Panc1 (cell line): ENCODE measurements at regions not wholly inside any gene's neighbourhood (a gene's known extent, or its start where the extent isn't known, plus 50 kb on each side); places are given as distances from the start of the nearest gene placed in this dataset.

Source experiments
- ATAC-seq: fragments of 200-7000 bp; cut with Tn5 transposase; 2 replicates; pipeline ENCODE4 v1.9.1; 2020; ENCODE audit warnings: mild to moderate bottlenecking, moderate library complexity
- BruUV-seq: library from RNA; stranded (reverse); fragments of 400-500 nt; replicated peaks from 2 replicates; lab custom pipeline; 2021; lab: Mats Ljungman, UMichigan
- CTCF ChIA-PET: fragments of 300-600 bp; sonication (Branson Sonifier 250); formaldehyde crosslinking; loops from one replicate; lab custom pipeline; 2022; ENCODE audit warnings: antibody characterized with exemption; lab: Charles Lee
- POLR2A ChIA-PET: fragments of 300-600 bp; sonication (Branson Sonifier 250); formaldehyde crosslinking; loops from one replicate; lab custom pipeline; 2022; ENCODE audit warnings: antibody characterized with exemption; lab: Charles Lee
- DNase-seq: peaks from one replicate; pipeline ENCODE4 v3.0.0-alpha.2; 2010; ENCODE audit warnings: low read depth, low spot score
- H3K27ac ChIP-seq: 2 replicates; pipeline ENCODE4 v1.5.1; 2011; ENCODE audit warnings: mild to moderate bottlenecking, low read length, inconsistent platforms
- H3K27me3 ChIP-seq: fragments of 200-500 bp; sonication (Bioruptor generic); 2 replicates; pipeline ENCODE4 v1.6.0; 2014; ENCODE audit warnings: low read length, inconsistent platforms; ENCODE audit not compliant: control insufficient read depth, insufficient read depth
- H3K36me3 ChIP-seq: fragments of 200-500 bp; sonication (Bioruptor generic); 2 replicates; pipeline ENCODE4 v1.5.1; 2014; ENCODE audit warnings: inconsistent platforms, mild to moderate bottlenecking, low read length, moderate library complexity; ENCODE audit not compliant: control insufficient read depth, insufficient read depth
- H3K4me1 ChIP-seq: 2 replicates; pipeline ENCODE4 v1.5.1; 2011; ENCODE audit warnings: inconsistent platforms, mild to moderate bottlenecking, low read length, moderate library complexity; ENCODE audit not compliant: control insufficient read depth, insufficient read depth
- H3K4me3 ChIP-seq, 2 experiments: 2 replicates each; pipeline ENCODE4 v1.5.1; 2011 to 2012; ENCODE audit warnings: low read depth in 2 of 2, low read length in 2 of 2, mild to moderate bottlenecking in 2 of 2, inconsistent platforms in 1 of 2, moderate library complexity in 1 of 2
- H3K9me3 ChIP-seq: fragments of 200-500 bp; sonication (Bioruptor generic); 2 replicates; pipeline ENCODE4 v1.5.1; 2014; ENCODE audit warnings: low read depth, mild to moderate bottlenecking, inconsistent platforms, low read length, moderate library complexity; ENCODE audit not compliant: control insufficient read depth, insufficient read depth
- CTCF ChIP-seq: fragments of 450-650 bp; IDR thresholded peaks from 2 replicates; pipeline ENCODE4 v1.5.1; 2017; ENCODE audit warnings: mild to moderate bottlenecking
- POLR2AphosphoS5 ChIP-seq: IDR thresholded peaks from 2 replicates; pipeline ENCODE4 v1.6.1; 2012; ENCODE audit warnings: mild to moderate bottlenecking, low read depth, low read length, moderate library complexity
- REST ChIP-seq, 2 experiments: IDR thresholded peaks; 2 replicates each; pipeline ENCODE4 v1.6.1; 2011 to 2012; ENCODE audit warnings: low read depth in 2 of 2, control low read depth in 1 of 2, low read length in 1 of 2, mild to moderate bottlenecking in 1 of 2, moderate library complexity in 1 of 2; ENCODE audit not compliant: insufficient read depth in 1 of 2
- SIN3A ChIP-seq: IDR thresholded peaks from 2 replicates; pipeline ENCODE4 v1.6.1; 2012; ENCODE audit warnings: low read depth, mild to moderate bottlenecking, low read length, moderate library complexity, borderline replicate concordance; ENCODE audit not compliant: insufficient read depth
- TCF7L2 ChIP-seq: IDR thresholded peaks from 2 replicates; pipeline ENCODE4 v1.6.1; 2011; ENCODE audit warnings: mild to moderate bottlenecking, low read depth, low read length, inconsistent platforms
- in situ Hi-C: cut with HindIII; loops from 2 replicates; pipeline ENCODE4 v1.10.0; 2016; ENCODE audit warnings: low sequenced_read_pairs, low pct_unique_long_range_greater_than_20kb
- intact Hi-C: fragments of 100-400 bp; cut with micrococcal nuclease; formaldehyde crosslinking; loops from one replicate; pipeline ENCODE4 v1.10.0; 2022; ENCODE audit not compliant: unreplicated experiment

GRCh38 chr9:126113176-126113575, 213.5 kb upstream of the MVB12B start:
- no TSS peak for BruUV-seq
- ChIA-PET CTCF (no interaction called here), POLR2A (no interaction called here)

GRCh38 chr9:126113756-126114408, 212.7 kb upstream of the MVB12B start:
- no TSS peak for BruUV-seq
- no peak overlapping the region for H3K27ac ChIP-seq
- no peak overlapping the region for H3K4me3 ChIP-seq
- no peak for ATAC-seq
- no peak for TF ChIP-seq REST (IDR thresholded peaks at IDR 0.05; ENCODE audit: insufficient read depth in 1 of 2, low read depth in 2 of 2, low read length in 1 of 2)
- TF ChIP-seq POLR2AphosphoS5: no peak
- no peak for TF ChIP-seq SIN3A
- no peak for TF ChIP-seq CTCF
- no peak for TF ChIP-seq TCF7L2
- no peaks in the 10 kb centered on the region for H3K36me3 ChIP-seq
- in situ Hi-C loops: no loop called here
- intact Hi-C loops: no loop called here
- H3K4me1 ChIP-seq: no peaks in the 10 kb centered on the region
- no peaks in the 10 kb centered on the region for H3K9me3 ChIP-seq
- no peak for DNase-seq
- ChIA-PET POLR2A (interaction anchor here (0.6 kb wide), 1 partner anchor 9 kb away, joined by 3 read pairs; no protein-coding TSS in a partner anchor), CTCF (interaction anchor here (0.7 kb wide), 1 partner anchor 46 kb away, joined by 3 read pairs; no protein-coding TSS in a partner anchor)
- H3K27me3 ChIP-seq: no peaks in the 10 kb centered on the region; the same call in 1 of the 2 replicates

More at GRCh38 chr9:126113176-126113575, 213.5 kb upstream of the MVB12B start:
- in situ Hi-C loops: no loop called here
- H3K4me1 ChIP-seq: no peaks in the 10 kb centered on the region
- DNase-seq (no peak), ATAC-seq (no peak)
- intact Hi-C loops: no loop called here
- no peak overlapping the region for H3K27ac ChIP-seq
- H3K9me3 ChIP-seq: no peaks in the 10 kb centered on the region
- H3K27me3 ChIP-seq: no peaks in the 10 kb centered on the region; the same call in 1 of the 2 replicates
- TF ChIP-seq REST (IDR thresholded peaks at IDR 0.05; ENCODE audit: insufficient read depth in 1 of 2, low read depth in 2 of 2, low read length in 1 of 2) (no peak), SIN3A (no peak), TCF7L2 (no peak), CTCF (no peak), POLR2AphosphoS5 (no peak)
- no peaks in the 10 kb centered on the region for H3K36me3 ChIP-seq
- no peak overlapping the region for H3K4me3 ChIP-seq
